ENCODE measurements at regions not wholly inside any gene's neighbourhood (a gene's known extent, or its start where the extent isn't known, plus 50 kb on each side); places are given as distances from the start of the nearest gene placed in this dataset.

DNA sequence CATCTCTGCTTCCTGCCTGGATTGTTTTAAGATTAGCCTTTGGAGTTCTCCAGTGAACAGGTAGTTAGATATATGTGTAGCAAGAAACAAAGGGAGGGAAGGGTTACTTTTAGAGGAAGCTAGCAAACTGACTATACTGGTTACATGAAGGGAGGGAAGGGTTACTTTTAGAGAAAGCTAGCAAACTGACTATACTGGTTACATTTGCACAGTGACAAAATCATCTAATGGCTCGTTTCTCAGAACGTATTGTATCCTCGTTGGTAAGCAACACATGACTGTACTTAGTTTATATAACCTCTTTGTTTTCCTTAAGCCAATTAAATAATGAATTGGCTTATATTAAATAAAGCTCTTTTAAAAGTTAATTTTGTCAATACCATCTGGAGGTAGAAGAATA, 540.9 kb downstream of the EPM2A start:
- intact Hi-C loops (cut with micrococcal nuclease; ENCODE audit: unreplicated experiment) = no loop called here
- POLR2A ChIA-PET (ENCODE audit: low non-redundant PET) = no interaction called here
- Histone ChIP-seq H3K36me3 (ENCODE audit: insufficient read depth, low read length, poor library complexity, severe bottlenecking) (no peaks in the 10 kb centered on the region), H3K4me1 (ENCODE audit: insufficient read depth, low read length, poor library complexity, severe bottlenecking) (no peaks in the 10 kb centered on the region), H3K27ac (ENCODE audit: low read depth, low read length, poor library complexity, severe bottlenecking) (no peak overlapping the region), H3K9me3 (ENCODE audit: low read depth, low read length, poor library complexity, severe bottlenecking) (no peaks in the 10 kb centered on the region), H3K27me3 (replicated peaks; ENCODE audit: insufficient read depth, low read depth, low read length, poor library complexity) (no peaks in the 10 kb centered on the region), H3K4me3 (ENCODE audit: low read depth, low read length, poor library complexity, severe bottlenecking) (no peak overlapping the region)
- TF ChIP-seq, protein P1, sequence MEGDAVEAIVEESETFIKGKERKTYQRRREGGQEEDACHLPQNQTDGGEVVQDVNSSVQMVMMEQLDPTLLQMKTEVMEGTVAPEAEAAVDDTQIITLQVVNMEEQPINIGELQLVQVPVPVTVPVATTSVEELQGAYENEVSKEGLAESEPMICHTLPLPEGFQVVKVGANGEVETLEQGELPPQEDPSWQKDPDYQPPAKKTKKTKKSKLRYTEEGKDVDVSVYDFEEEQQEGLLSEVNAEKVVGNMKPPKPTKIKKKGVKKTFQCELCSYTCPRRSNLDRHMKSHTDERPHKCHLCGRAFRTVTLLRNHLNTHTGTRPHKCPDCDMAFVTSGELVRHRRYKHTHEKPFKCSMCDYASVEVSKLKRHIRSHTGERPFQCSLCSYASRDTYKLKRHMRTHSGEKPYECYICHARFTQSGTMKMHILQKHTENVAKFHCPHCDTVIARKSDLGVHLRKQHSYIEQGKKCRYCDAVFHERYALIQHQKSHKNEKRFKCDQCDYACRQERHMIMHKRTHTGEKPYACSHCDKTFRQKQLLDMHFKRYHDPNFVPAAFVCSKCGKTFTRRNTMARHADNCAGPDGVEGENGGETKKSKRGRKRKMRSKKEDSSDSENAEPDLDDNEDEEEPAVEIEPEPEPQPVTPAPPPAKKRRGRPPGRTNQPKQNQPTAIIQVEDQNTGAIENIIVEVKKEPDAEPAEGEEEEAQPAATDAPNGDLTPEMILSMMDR (conservative IDR thresholded peaks at IDR 0.05; ENCODE audit: low read depth, low read length) = no peak
- no TSS peak for BruUV-seq (replicated peaks)
- no peak for DNase-seq (ENCODE audit: low spot score)
- CTCF ChIA-PET = no interaction called here

DNA sequence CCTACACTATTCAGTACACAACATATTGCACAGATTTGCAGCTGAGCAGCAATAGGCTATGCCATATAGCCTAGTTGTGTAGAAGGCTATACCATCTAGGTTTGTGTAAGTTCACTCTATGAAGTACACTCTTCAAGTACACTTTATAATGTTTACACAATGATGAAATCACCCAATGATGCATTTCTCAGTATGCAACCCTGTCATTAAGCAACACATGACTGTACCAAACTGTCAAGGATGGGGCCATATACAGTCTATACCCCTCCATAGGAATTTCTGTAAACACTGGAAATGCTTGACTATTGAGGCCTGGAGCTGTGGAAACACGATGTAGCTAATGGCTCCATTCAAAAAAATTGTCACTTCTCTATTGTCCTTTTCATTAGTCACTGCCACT, 535.4 kb downstream of the EPM2A start:
- CTCF ChIA-PET = no interaction called here
- POLR2A ChIA-PET (ENCODE audit: low non-redundant PET) = no interaction called here
- intact Hi-C loops (cut with micrococcal nuclease; ENCODE audit: unreplicated experiment) = no loop called here
- Histone ChIP-seq H3K9me3 (ENCODE audit: low read depth, low read length, poor library complexity, severe bottlenecking) (no peaks in the 10 kb centered on the region), H3K4me3 (ENCODE audit: low read depth, low read length, poor library complexity, severe bottlenecking) (no peak overlapping the region), H3K4me1 (ENCODE audit: insufficient read depth, low read length, poor library complexity, severe bottlenecking) (no peaks in the 10 kb centered on the region), H3K27ac (ENCODE audit: low read depth, low read length, poor library complexity, severe bottlenecking) (no peak overlapping the region), H3K36me3 (ENCODE audit: insufficient read depth, low read length, poor library complexity, severe bottlenecking) (no peaks in the 10 kb centered on the region), H3K27me3 (replicated peaks; ENCODE audit: insufficient read depth, low read depth, low read length, poor library complexity) (no peaks in the 10 kb centered on the region)
- no TSS peak for BruUV-seq (replicated peaks)
- no peak for DNase-seq (ENCODE audit: low spot score)
- TF ChIP-seq EZH2 (IDR thresholded peaks at IDR 0.05; ENCODE audit: borderline replicate concordance, low read depth, low read length, poor library complexity, severe bottlenecking) = no peak
- TF ChIP-seq, protein P1 (conservative IDR thresholded peaks at IDR 0.05; ENCODE audit: low read depth, low read length) = no peak

DNA sequence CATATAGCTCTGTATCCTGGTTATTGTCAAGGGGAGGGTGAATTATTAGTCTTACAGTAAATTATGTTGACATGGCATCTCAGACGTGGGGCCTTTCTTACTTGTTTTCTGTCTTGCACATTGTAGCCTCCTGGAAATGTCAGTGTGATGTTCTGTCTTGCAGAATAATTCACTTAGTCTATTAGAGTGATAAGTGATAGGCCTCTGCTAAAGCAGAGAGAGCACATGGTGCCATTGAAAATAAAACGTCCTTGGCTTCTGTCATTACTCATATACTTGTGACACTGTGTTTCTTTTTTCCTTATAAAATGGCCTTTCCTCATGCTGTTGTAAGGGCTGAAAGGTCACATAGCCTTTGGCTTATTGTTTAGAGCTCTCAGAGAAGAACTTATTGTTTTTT, 531.0 kb downstream of the EPM2A start:
- TF ChIP-seq, protein P1 (conservative IDR thresholded peaks at IDR 0.05; ENCODE audit: low read depth, low read length) = no peak
- TF ChIP-seq EZH2 (IDR thresholded peaks at IDR 0.05; ENCODE audit: borderline replicate concordance, low read depth, low read length, poor library complexity, severe bottlenecking) = no peak
- Histone ChIP-seq H3K36me3 (ENCODE audit: insufficient read depth, low read length, poor library complexity, severe bottlenecking) (no peaks in the 10 kb centered on the region), H3K27me3 (replicated peaks; ENCODE audit: insufficient read depth, low read depth, low read length, poor library complexity) (no peaks in the 10 kb centered on the region), H3K9me3 (ENCODE audit: low read depth, low read length, poor library complexity, severe bottlenecking) (no peaks in the 10 kb centered on the region), H3K4me1 (ENCODE audit: insufficient read depth, low read length, poor library complexity, severe bottlenecking) (no peaks in the 10 kb centered on the region), H3K27ac (ENCODE audit: low read depth, low read length, poor library complexity, severe bottlenecking) (no peak overlapping the region), H3K4me3 (ENCODE audit: low read depth, low read length, poor library complexity, severe bottlenecking) (no peak overlapping the region)
- ChIA-PET CTCF (no interaction called here), POLR2A (ENCODE audit: low non-redundant PET) (no interaction called here)
- no TSS peak for BruUV-seq (replicated peaks)
- no peak for DNase-seq (ENCODE audit: low spot score)
- intact Hi-C loops (cut with micrococcal nuclease; ENCODE audit: unreplicated experiment) = no loop called here
